ENCODE measurements at regions not wholly inside any gene's neighbourhood (a gene's known extent, or its start where the extent isn't known, plus 50 kb on each side); places are given as distances from the start of the nearest gene placed in this dataset.

DNA sequence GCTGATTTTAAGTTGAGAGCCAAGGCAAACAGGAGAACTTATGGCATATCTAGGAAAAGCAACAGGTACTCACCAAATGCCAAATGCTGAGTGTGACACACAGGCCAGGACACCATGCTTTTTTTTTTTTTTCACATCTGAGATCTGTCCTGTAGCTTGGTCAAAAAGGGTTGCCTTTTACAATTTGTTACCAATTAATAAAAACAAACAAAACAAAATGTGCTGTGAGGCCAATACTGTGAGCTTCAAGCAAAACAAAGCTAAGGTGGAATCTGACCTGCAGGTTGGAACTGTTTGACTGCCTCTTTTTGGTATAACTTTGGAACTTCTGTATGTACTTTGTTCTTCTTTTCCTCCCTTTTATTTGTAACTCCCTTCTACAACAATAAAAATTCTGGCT is 548.5 kb upstream of the IGFBP7 start:
- TF ChIP-seq POLR2A (IDR thresholded peaks at IDR 0.05), result no peak
- TF ChIP-seq, protein P1, sequence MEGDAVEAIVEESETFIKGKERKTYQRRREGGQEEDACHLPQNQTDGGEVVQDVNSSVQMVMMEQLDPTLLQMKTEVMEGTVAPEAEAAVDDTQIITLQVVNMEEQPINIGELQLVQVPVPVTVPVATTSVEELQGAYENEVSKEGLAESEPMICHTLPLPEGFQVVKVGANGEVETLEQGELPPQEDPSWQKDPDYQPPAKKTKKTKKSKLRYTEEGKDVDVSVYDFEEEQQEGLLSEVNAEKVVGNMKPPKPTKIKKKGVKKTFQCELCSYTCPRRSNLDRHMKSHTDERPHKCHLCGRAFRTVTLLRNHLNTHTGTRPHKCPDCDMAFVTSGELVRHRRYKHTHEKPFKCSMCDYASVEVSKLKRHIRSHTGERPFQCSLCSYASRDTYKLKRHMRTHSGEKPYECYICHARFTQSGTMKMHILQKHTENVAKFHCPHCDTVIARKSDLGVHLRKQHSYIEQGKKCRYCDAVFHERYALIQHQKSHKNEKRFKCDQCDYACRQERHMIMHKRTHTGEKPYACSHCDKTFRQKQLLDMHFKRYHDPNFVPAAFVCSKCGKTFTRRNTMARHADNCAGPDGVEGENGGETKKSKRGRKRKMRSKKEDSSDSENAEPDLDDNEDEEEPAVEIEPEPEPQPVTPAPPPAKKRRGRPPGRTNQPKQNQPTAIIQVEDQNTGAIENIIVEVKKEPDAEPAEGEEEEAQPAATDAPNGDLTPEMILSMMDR (IDR thresholded peaks at IDR 0.05), result no peak

All from suprapubic skin (tissue), 3 donors.